K562 (cell line): ENCODE measurements at regions not wholly inside any gene's neighbourhood (a gene's known extent, or its start where the extent isn't known, plus 50 kb on each side); places are given as distances from the start of the nearest gene placed in this dataset.

Experiments used
- ATAC-seq: fragments of 200-7000 bp; cut with Tn5 transposase; 3 replicates; pipeline ENCODE4 v1.9.1; 2020; ENCODE audit warnings: moderate library complexity
- BruUV-seq: library from RNA; stranded (reverse); fragments of 400-500 nt; replicated peaks from 2 replicates; lab custom pipeline; 2021; lab: Mats Ljungman, UMichigan
- CTCF ChIA-PET: fragments of 300-600 bp; formaldehyde crosslinking; extraction: SDS; loops from one replicate; lab custom pipeline; 2021; ENCODE audit warnings: low intra/inter-chr PET ratio; lab: Yijun Ruan, JAX
- POLR2A ChIA-PET: fragments of 300-600, 350-650 bp; sonication (Branson Sonifier 250); formaldehyde crosslinking; extraction: SDS; loops from one replicate; lab custom pipeline; 2021; ENCODE audit warnings: antibody characterized with exemption, inconsistent platforms; lab: Yijun Ruan, JAX
- DNase-seq, 4 experiments: peaks; one replicate each; pipeline versions ENCODE4 v3.0.0 to v3.0.0-alpha.2; 2011 to 2018; ENCODE audit warnings: low spot score in 3 of 4, mixed read lengths in 3 of 4; ENCODE audit errors: extremely low read depth in 1 of 4
- FAIRE-seq: peaks from 2 replicates; lab custom pipeline; 2011; peaks lifted over from hg19 to GRCh38; lab: Jason Lieb, UNC
- H2AFZ ChIP-seq: 2 replicates; pipeline ENCODE4 v1.6.0; 2011; ENCODE audit warnings: low read depth, low read length, control low read depth, inconsistent platforms
- H3K27ac ChIP-seq: fragments of 200-600 bp; 3 replicates; pipeline ENCODE4 v1.8.0; 2011; ENCODE audit warnings: low read depth, mild to moderate bottlenecking, control low read depth, inconsistent platforms, low read length, moderate library complexity, mixed read lengths; ENCODE audit errors: extremely low read depth
- H3K27me3 ChIP-seq, 2 experiments: fragments of 300-600 bp in 1 of 2; 2 replicates in 1 of 2; 3 replicates in 1 of 2; pipeline versions ENCODE4 v1.6.0 to v1.8.0; 2011; ENCODE audit warnings: inconsistent platforms in 2 of 2, low read length in 2 of 2, mild to moderate bottlenecking in 1 of 2, mixed read lengths in 1 of 2, moderate library complexity in 1 of 2; ENCODE audit not compliant: control insufficient read depth in 2 of 2, insufficient read depth in 2 of 2
- H3K36me3 ChIP-seq: fragments of 300-600 bp; 3 replicates; pipeline ENCODE4 v1.8.0; 2011; ENCODE audit warnings: mild to moderate bottlenecking, low read length, inconsistent platforms; ENCODE audit not compliant: control insufficient read depth, insufficient read depth
- H3K4me1 ChIP-seq, 2 experiments: fragments of 200-600 bp in 1 of 2; replicated peaks in 1 of 2; 2 replicates in 1 of 2; 3 replicates in 1 of 2; pipeline versions ENCODE4 v1.5.1 to v1.8.0; 2011; ENCODE audit warnings: inconsistent platforms in 2 of 2, low read length in 2 of 2, mild to moderate bottlenecking in 1 of 2, mixed read lengths in 1 of 2, moderate library complexity in 1 of 2; ENCODE audit not compliant: control insufficient read depth in 2 of 2, insufficient read depth in 2 of 2
- H3K4me2 ChIP-seq: 2 replicates; pipeline ENCODE4 v1.6.1; 2011; ENCODE audit warnings: low read length, control low read depth, inconsistent platforms, mixed read lengths; ENCODE audit not compliant: insufficient read depth
- H3K4me3 ChIP-seq: fragments of 200-600 bp; sonication (generic), shearing (Covaris generic); 2 replicates; pipeline ENCODE4 v1.5.1; 2016; ENCODE audit warnings: control low read depth, inconsistent platforms
- H3K79me2 ChIP-seq: fragments of 200-600 bp; 3 replicates; pipeline ENCODE4 v1.8.0; 2011; ENCODE audit warnings: low read length, inconsistent platforms; ENCODE audit not compliant: control insufficient read depth, insufficient read depth
- H3K9ac ChIP-seq, 2 experiments: 2 replicates each; pipeline versions ENCODE4 v1.6.0 to v1.6.1; 2011; ENCODE audit warnings: low read depth in 2 of 2, low read length in 2 of 2, control low read depth in 1 of 2, inconsistent platforms in 1 of 2, mild to moderate bottlenecking in 1 of 2, mixed read lengths in 1 of 2; ENCODE audit not compliant: insufficient read depth in 1 of 2
- H3K9me1 ChIP-seq: one replicate; pipeline ENCODE4 v1.6.0; 2011; ENCODE audit warnings: inconsistent platforms, mild to moderate bottlenecking, low read length, moderate library complexity; ENCODE audit not compliant: control insufficient read depth, insufficient read depth
- H3K9me3 ChIP-seq: replicated peaks from 2 replicates; pipeline ENCODE4 v1.5.1; 2011; ENCODE audit warnings: low read depth, low read length, inconsistent platforms; ENCODE audit not compliant: control insufficient read depth, insufficient read depth
- H4K20me1 ChIP-seq: replicated peaks from 2 replicates; pipeline ENCODE4 v1.6.1; 2011; ENCODE audit warnings: low read length, inconsistent platforms, mixed read lengths; ENCODE audit not compliant: control insufficient read depth, insufficient read depth
- GABPB2 ChIP-seq: fragments of 250-450 bp; sonication (Bioruptor Pico); conservative IDR thresholded peaks from 2 replicates; pipeline ENCODE4 v1.5.1; 2021; ENCODE audit warnings: mild to moderate bottlenecking
- WGBS: fragments of 100-300 bp; shearing (Covaris generic); methylation state at CpG from one replicate; pipeline ENCODE4 v1.1.6; 2016; ENCODE audit warnings: low coverage, mixed read lengths; ENCODE audit not compliant: insufficient coverage; ENCODE audit errors: missing lambda C conversion rate; 5-methylcytosine and 5-hydroxymethylcytosine counted together
- in situ Hi-C: fragments of 300-500 bp; cut with MboI; formaldehyde crosslinking; loops from 4 replicates; pipeline ENCODE4 v1.15.0; 2018; ENCODE audit warnings: inconsistent platforms, mixed read lengths
- intact Hi-C: fragments of 100-400 bp; cut with micrococcal nuclease; formaldehyde crosslinking; loops from 2 replicates; pipeline ENCODE4 v1.14.2; 2022
- TF ChIP-seq, protein P1 (sequence below): fragments of 450-650 bp; conservative IDR thresholded peaks from 2 replicates; pipeline ENCODE4 v1.6.1; 2016; ENCODE audit warnings: missing genetic modification characterization, low read depth, mild to moderate bottlenecking, control low read depth, missing compliant biosample characterization

DNA sequence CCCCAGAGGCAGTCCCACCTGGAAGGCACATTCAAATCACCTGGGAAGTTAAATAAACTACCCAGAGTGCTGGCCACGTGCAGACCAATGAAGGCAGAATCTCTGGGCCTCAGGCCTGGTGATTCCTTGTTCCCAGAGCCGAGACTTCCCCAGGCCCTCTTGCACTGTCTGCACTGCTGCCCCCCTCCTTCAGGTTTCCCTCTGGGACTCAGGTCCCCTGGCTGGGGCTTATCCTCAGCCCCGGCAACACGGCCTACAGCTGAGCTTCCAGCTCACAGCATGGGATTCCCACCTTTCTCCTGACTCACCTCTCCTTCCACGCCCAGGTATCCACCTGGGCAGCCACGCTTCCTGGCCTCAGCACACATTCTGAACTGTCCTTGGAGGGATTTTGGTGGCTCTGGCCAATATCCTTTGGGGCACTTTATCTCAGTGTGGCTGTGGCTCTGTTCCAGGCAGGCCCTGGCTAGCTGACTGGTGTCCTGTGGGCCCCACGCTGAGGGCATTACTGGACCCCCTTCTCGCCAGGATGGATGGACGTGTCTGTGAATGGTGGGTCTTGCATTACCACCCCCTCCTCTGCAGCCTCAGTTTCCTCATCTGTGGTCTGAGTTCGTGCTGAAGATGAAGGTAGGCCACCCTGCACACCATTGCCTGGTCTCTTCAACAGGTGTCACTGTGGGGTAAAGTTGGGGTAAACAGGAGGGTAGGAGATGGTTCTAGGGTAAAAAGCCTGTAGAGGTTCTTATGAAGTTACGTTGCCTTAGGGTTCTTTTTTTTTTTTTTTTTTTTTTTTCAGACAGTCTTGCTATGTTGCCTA is 165.7 kb downstream of the IRF8 start:
- FAIRE-seq (no peak), ATAC-seq (no peak), DNase-seq (no peak)
- TF ChIP-seq, protein P1, sequence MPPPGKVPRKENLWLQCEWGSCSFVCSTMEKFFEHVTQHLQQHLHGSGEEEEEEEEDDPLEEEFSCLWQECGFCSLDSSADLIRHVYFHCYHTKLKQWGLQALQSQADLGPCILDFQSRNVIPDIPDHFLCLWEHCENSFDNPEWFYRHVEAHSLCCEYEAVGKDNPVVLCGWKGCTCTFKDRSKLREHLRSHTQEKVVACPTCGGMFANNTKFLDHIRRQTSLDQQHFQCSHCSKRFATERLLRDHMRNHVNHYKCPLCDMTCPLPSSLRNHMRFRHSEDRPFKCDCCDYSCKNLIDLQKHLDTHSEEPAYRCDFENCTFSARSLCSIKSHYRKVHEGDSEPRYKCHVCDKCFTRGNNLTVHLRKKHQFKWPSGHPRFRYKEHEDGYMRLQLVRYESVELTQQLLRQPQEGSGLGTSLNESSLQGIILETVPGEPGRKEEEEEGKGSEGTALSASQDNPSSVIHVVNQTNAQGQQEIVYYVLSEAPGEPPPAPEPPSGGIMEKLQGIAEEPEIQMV = 0 out of 2 replicates have a peak, but pooled peaks have one; percentile 39
- TF ChIP-seq GABPB2 = no peak
- ChIA-PET CTCF (no interaction called here), POLR2A (interaction anchor here (0.9 kb wide), 1 partner anchor 241 kb away, joined by 3 read pairs; no protein-coding TSS in a partner anchor)
- Histone ChIP-seq H3K4me2 (no peak overlapping the region), H3K9ac (peak overlapping the region in 1 of 2 experiments; percentile 52; a peak in 1 of 4 replicates), H3K27me3 (peaks cover 10 to 49% of the 10 kb centered on the region in 2 experiments; a peak in 3 of 5 replicates), H3K27ac (no peak overlapping the region), H3K9me1 (no peaks in the 10 kb centered on the region), H3K79me2 (no peaks in the 10 kb centered on the region), H3K9me3 (no peaks in the 10 kb centered on the region), H3K36me3 (no peaks in the 10 kb centered on the region), H3K4me1 (peaks cover 3 to 13% of the 10 kb centered on the region in 2 experiments; a peak in 4 of 5 replicates), H4K20me1 (no peaks in the 10 kb centered on the region; the same call in 1 of the 2 replicates), H3K4me3 (no peak overlapping the region), H2AFZ (no peak overlapping the region)
- in situ Hi-C loops = no loop called here
- BruUV-seq = no TSS peak
- intact Hi-C loops = no loop called here
- 26% methylated on average over 11 of the region's 11 CpGs for WGBS
